SK-N-SH treated with all-trans-retinoic acid at 6 μM for 48 hours (cell line): ENCODE measurements at regions not wholly inside any gene's neighbourhood (a gene's known extent, or its start where the extent isn't known, plus 50 kb on each side); places are given as distances from the start of the nearest gene placed in this dataset.

Experiments
- PATZ1 ChIP-seq: fragments of 250-450 bp; sonication (Bioruptor Pico); IDR thresholded peaks from 2 replicates; pipeline ENCODE4 v1.8.0; 2020; ENCODE audit warnings: mild to moderate bottlenecking, moderate library complexity, borderline replicate concordance
- TSHZ2 ChIP-seq: fragments of 250-450 bp; sonication (Bioruptor Pico); IDR thresholded peaks from 2 replicates; pipeline ENCODE4 v1.5.0; 2020; ENCODE audit warnings: mild to moderate bottlenecking, moderate library complexity
- ZFP3 ChIP-seq: fragments of 250-450 bp; sonication (Bioruptor Pico); IDR thresholded peaks from 2 replicates; pipeline ENCODE4 v1.5.0; 2020; ENCODE audit warnings: mild to moderate bottlenecking, moderate library complexity
- ZNF70 ChIP-seq: fragments of 450-650 bp; formaldehyde crosslinking; IDR thresholded peaks from 2 replicates; pipeline ENCODE4 v1.5.0; 2020; ENCODE audit warnings: mild to moderate bottlenecking, moderate library complexity

- TF ChIP-seq ZNF70 (CRISPR knock-in tag) (no peak), PATZ1 (CRISPR knock-in tag) (no peak), TSHZ2 (CRISPR knock-in tag) (no peak), ZFP3 (CRISPR knock-in tag) (no peak)
Measured at GRCh38 chr16:64147941-64148340, 973.9 kb downstream of the CDH11 start.
